ENCODE measurements at regions not wholly inside any gene's neighbourhood (a gene's known extent, or its start where the extent isn't known, plus 50 kb on each side); places are given as distances from the start of the nearest gene placed in this dataset.

DNA sequence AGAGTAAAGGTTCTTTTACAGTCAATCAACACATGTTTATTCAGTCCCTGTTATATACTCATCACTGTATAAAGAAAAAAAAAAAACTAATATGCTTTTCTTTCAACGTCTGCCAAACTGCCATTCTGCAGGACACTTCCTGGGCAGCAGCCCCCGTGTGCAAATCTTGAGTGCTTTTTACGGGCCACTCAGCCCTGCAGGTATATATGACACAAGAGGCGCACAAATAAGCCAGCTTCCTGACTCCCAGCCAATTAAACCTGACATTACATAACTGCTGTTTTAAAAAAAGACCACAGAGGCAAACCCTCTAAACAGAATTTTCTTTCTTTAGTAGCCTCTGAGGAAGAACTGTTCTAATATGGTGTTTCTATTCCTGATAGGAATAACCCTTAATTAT is 263.0 kb upstream of the NEBL start:
- intact Hi-C loops (cut with DNase I), result no loop called here
- Histone ChIP-seq H3K9me3 (no peaks in the 10 kb centered on the region), H3K27me3 (no peaks in the 10 kb centered on the region), H3K4me3 (no peak overlapping the region), H3K36me3 (replicated peaks in 1 of 2; ENCODE audit: insufficient read depth in 1 of 2, low read depth in 2 of 2) (no peaks in the 10 kb centered on the region), H3K4me1 (peaks cover 13% of the 10 kb centered on the region), H3K27ac (no peak overlapping the region)
- DNase-seq (peak in 2 of 4 donors; percentile 21 to 34), ATAC-seq (peak; percentile 48)
- TF ChIP-seq, protein P1, sequence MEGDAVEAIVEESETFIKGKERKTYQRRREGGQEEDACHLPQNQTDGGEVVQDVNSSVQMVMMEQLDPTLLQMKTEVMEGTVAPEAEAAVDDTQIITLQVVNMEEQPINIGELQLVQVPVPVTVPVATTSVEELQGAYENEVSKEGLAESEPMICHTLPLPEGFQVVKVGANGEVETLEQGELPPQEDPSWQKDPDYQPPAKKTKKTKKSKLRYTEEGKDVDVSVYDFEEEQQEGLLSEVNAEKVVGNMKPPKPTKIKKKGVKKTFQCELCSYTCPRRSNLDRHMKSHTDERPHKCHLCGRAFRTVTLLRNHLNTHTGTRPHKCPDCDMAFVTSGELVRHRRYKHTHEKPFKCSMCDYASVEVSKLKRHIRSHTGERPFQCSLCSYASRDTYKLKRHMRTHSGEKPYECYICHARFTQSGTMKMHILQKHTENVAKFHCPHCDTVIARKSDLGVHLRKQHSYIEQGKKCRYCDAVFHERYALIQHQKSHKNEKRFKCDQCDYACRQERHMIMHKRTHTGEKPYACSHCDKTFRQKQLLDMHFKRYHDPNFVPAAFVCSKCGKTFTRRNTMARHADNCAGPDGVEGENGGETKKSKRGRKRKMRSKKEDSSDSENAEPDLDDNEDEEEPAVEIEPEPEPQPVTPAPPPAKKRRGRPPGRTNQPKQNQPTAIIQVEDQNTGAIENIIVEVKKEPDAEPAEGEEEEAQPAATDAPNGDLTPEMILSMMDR (IDR thresholded peaks at IDR 0.05), result no peak
- TF ChIP-seq POLR2A (IDR thresholded peaks at IDR 0.05), result no peak
- 27 to 38% methylated on average over 4 of the region's 4 CpGs for WGBS, 2 donors

DNA sequence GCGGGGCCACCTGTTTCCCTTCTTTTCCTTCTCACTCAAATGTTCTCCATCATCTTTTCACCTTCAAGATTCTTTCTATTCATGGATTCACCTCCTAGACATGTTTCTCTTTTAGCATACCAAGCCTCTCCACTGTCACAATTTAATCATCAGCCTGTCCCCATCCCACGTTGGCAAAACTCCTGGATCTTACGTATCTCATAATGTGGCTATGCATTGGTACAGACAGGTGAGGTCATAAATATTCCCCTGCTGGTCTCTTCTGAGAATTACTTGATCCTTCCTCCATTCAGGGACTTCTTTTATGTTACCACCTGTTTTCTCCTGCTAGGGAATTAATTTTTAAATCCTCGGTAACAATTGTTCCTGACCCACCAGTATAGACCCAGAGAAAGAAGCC is 262.6 kb upstream of the NEBL start:
- TF ChIP-seq, protein P1 (IDR thresholded peaks at IDR 0.05), result no peak
- no peak for TF ChIP-seq POLR2A (IDR thresholded peaks at IDR 0.05)
- H3K36me3 ChIP-seq (replicated peaks in 1 of 2; ENCODE audit: insufficient read depth in 1 of 2, low read depth in 2 of 2), result no peaks in the 10 kb centered on the region
- DNase-seq (no peak), ATAC-seq (no peak)
- H3K27me3 ChIP-seq, result no peaks in the 10 kb centered on the region
- no peak overlapping the region for H3K4me3 ChIP-seq
- H3K4me1 ChIP-seq, result peaks cover 13% of the 10 kb centered on the region
- intact Hi-C loops (cut with DNase I), result no loop called here
- no peak overlapping the region for H3K27ac ChIP-seq
- H3K9me3 ChIP-seq, result no peaks in the 10 kb centered on the region
- 87 to 89% methylated on average over 4 of the region's 4 CpGs for WGBS, 2 donors

DNA sequence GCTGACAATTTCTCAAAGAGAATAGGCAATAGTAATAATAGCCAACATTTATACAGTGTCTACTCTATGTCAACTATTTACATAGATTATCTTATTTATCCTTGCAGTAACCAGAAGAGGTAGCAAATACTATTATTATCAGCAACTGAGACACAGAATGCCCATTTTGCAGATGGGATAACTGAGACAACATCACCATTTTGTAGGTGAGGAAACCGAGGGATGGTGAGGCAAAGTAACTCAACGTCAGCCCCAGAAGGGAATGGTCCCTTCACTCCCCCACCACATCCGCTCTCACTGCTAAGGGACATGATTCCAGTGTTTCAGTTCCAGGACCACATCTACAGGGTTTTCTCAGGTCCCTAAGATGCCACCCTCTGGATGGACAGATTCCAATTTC is 261.2 kb upstream of the NEBL start:
- no peak for TF ChIP-seq POLR2A (IDR thresholded peaks at IDR 0.05)
- TF ChIP-seq, protein P1 (IDR thresholded peaks at IDR 0.05), result no peak
- H3K27ac ChIP-seq, result no peak overlapping the region
- no peaks in the 10 kb centered on the region for H3K4me1 ChIP-seq
- intact Hi-C loops (cut with DNase I), result no loop called here
- H3K36me3 ChIP-seq (replicated peaks in 1 of 2; ENCODE audit: insufficient read depth in 1 of 2, low read depth in 2 of 2), result no peaks in the 10 kb centered on the region
- WGBS, 2 donors, result 93 to 100% methylated on average over 3 of the region's 3 CpGs
- no peak overlapping the region for H3K4me3 ChIP-seq
- no peaks in the 10 kb centered on the region for H3K9me3 ChIP-seq
- DNase-seq (no peak), ATAC-seq (no peak)
- H3K27me3 ChIP-seq, result no peaks in the 10 kb centered on the region

DNA sequence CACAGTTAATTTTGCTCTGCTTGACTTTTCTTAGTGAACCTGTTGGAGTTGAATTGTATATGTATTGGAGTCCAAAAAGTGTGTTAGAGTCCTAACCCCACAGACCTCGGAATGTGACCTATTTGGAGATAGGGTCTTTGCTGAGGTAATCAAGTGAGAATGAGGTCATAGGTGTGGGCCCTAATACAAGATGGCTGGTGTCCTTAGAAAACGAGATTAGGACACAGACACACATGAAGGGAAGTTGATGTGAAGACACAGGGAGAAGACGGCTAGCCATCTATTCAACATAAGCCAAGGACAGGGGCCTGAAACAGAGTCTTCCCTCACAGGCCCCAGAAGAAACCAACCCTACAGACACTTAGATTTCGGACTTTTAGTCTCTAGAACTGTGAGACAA is 260.6 kb upstream of the NEBL start:
- H3K4me1 ChIP-seq, result no peaks in the 10 kb centered on the region
- no peak overlapping the region for H3K27ac ChIP-seq
- no peak overlapping the region for H3K4me3 ChIP-seq
- no peaks in the 10 kb centered on the region for H3K36me3 ChIP-seq (replicated peaks in 1 of 2; ENCODE audit: insufficient read depth in 1 of 2, low read depth in 2 of 2)
- WGBS, 2 donors, result 78 to 95% methylated on average over 4 of the region's 4 CpGs
- H3K27me3 ChIP-seq, result no peaks in the 10 kb centered on the region
- intact Hi-C loops (cut with DNase I), result no loop called here
- DNase-seq (no peak), ATAC-seq (no peak)
- TF ChIP-seq, protein P1 (IDR thresholded peaks at IDR 0.05), result no peak
- no peak for TF ChIP-seq POLR2A (IDR thresholded peaks at IDR 0.05)
- H3K9me3 ChIP-seq, result no peaks in the 10 kb centered on the region

DNA sequence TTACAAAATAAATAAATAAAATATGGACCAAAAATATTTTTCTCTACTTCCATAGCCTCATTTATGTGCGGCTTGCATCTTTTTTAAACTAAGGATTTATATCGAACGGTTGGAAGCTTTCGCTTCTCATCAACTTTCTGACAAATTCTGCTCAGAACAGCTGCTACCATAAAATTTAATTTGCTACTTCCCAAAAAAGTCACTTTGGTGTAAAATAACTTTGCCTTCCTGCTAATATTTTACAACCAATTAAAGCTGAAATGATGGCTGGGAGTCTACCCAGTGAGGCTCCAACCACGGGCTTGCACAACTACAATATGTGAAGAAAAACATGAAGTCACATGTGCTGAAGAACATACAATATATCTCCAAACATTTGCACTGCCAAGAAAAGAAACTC is 253.1 kb upstream of the NEBL start:
- H3K27ac ChIP-seq, result no peak overlapping the region
- TF ChIP-seq, protein P1 (IDR thresholded peaks at IDR 0.05), result no peak
- TF ChIP-seq POLR2A (IDR thresholded peaks at IDR 0.05), result no peak
- no peaks in the 10 kb centered on the region for H3K9me3 ChIP-seq
- no peak for ATAC-seq
- H3K4me3 ChIP-seq, result no peak overlapping the region
- intact Hi-C loops (cut with DNase I), result no loop called here
- H3K4me1 ChIP-seq, result no peaks in the 10 kb centered on the region
- no peaks in the 10 kb centered on the region for H3K36me3 ChIP-seq (replicated peaks in 1 of 2; ENCODE audit: insufficient read depth in 1 of 2, low read depth in 2 of 2)
- 62 to 84% methylated on average over 5 of the region's 5 CpGs for WGBS, 2 donors
- DNase-seq, result no peak
- no peaks in the 10 kb centered on the region for H3K27me3 ChIP-seq
